ENCODE measurements at regions not wholly inside any gene's neighbourhood (a gene's known extent, or its start where the extent isn't known, plus 50 kb on each side); places are given as distances from the start of the nearest gene placed in this dataset.

GRCh38 chr4:187516224-187516623, 479.3 kb upstream of the ZFP42 start:
- TF ChIP-seq CTCF (IDR thresholded peaks at IDR 0.05; ENCODE audit: poor library complexity) (no peak), EZH2 (IDR thresholded peaks at IDR 0.05; ENCODE audit: borderline replicate concordance) (no peak), EZH2phosphoT487 (IDR thresholded peaks at IDR 0.05; ENCODE audit: low read depth, severe bottlenecking, unreplicated experiment) (no peak)

Data from hepatocyte (in vitro differentiated cells).